H1 (cell line): ENCODE measurements at regions not wholly inside any gene's neighbourhood (a gene's known extent, or its start where the extent isn't known, plus 50 kb on each side); places are given as distances from the start of the nearest gene placed in this dataset.

Source experiments
- CTCF ChIA-PET: fragments of 300-600 bp; sonication (Branson Sonifier 250); formaldehyde crosslinking; loops from one replicate; lab custom pipeline; 2021; ENCODE audit not compliant: partially characterized antibody; lab: Charles Lee
- POLR2A ChIA-PET: fragments of 300-600 bp; sonication (Branson Sonifier 250); formaldehyde crosslinking; loops from one replicate; lab custom pipeline; 2021; ENCODE audit warnings: inconsistent platforms; ENCODE audit not compliant: partially characterized antibody; lab: Charles Lee
- DNase-seq, 2 experiments: peaks; one replicate each; pipeline versions ENCODE4 v3.0.0 to v3.0.0-alpha.2; 2010 to 2022; ENCODE audit warnings: low spot score in 2 of 2, low read depth in 1 of 2, mixed read lengths in 1 of 2
- FAIRE-seq: peaks from 2 replicates; lab custom pipeline; 2011; peaks lifted over from hg19 to GRCh38; lab: Jason Lieb, UNC
- H2AFZ ChIP-seq: 2 replicates; pipeline ENCODE4 v1.8.1; 2012; ENCODE audit warnings: low read length, inconsistent platforms
- H2AK5ac ChIP-seq: 2 replicates; pipeline ENCODE4 v1.6.1; 2013; ENCODE audit warnings: low read depth, low read length
- H2BK120ac ChIP-seq: replicated peaks from 2 replicates; pipeline ENCODE3; 2013; ENCODE audit warnings: low read depth, low read length, inconsistent platforms
- H2BK12ac ChIP-seq: 2 replicates; pipeline ENCODE4 v1.6.1; 2013; ENCODE audit warnings: low read depth, low read length
- H2BK15ac ChIP-seq: 2 replicates; pipeline ENCODE4 v1.6.1; 2013; ENCODE audit warnings: low read length
- H2BK20ac ChIP-seq: 2 replicates; pipeline ENCODE4 v1.6.1; 2013; ENCODE audit warnings: low read length
- H2BK5ac ChIP-seq: 2 replicates; pipeline ENCODE4 v1.6.1; 2013; ENCODE audit warnings: low read depth, low read length
- H3K14ac ChIP-seq: 2 replicates; pipeline ENCODE4 v1.6.1; 2013; ENCODE audit warnings: inconsistent platforms; ENCODE audit not compliant: insufficient read length
- H3K18ac ChIP-seq: 2 replicates; pipeline ENCODE4 v1.6.1; 2013; ENCODE audit warnings: low read length; ENCODE audit errors: extremely low read depth
- H3K23ac ChIP-seq: 2 replicates; pipeline ENCODE4 v1.6.1; 2013; ENCODE audit warnings: inconsistent platforms; ENCODE audit not compliant: insufficient read length
- H3K23me2 ChIP-seq: 2 replicates; pipeline ENCODE4 v1.6.1; 2013; ENCODE audit warnings: low read depth, low read length
- H3K27ac ChIP-seq: 2 replicates; pipeline ENCODE4 v1.6.1; 2011; ENCODE audit warnings: low read depth, low read length, inconsistent platforms
- H3K27me3 ChIP-seq, 4 experiments: replicated peaks in 1 of 4; 1 replicate in 1 of 4; 2 replicates in 3 of 4; pipeline versions ENCODE4 v1.6.1 to v1.8.1; 2011 to 2013; ENCODE audit warnings: low read length in 3 of 4, mild to moderate bottlenecking in 3 of 4, inconsistent platforms in 2 of 4, mixed read lengths in 2 of 4, moderate library complexity in 1 of 4; ENCODE audit not compliant: control insufficient read depth in 3 of 4, insufficient read depth in 3 of 4; ENCODE audit errors: extremely low read depth in 1 of 4
- H3K36me3 ChIP-seq, 4 experiments: 2 replicates each; pipeline versions ENCODE4 v1.6.1 to v1.8.1; 2011 to 2013; ENCODE audit warnings: mild to moderate bottlenecking in 4 of 4, low read length in 3 of 4, moderate library complexity in 2 of 4, control low read depth in 1 of 4, inconsistent platforms in 1 of 4; ENCODE audit not compliant: insufficient read depth in 4 of 4, control insufficient read depth in 2 of 4
- H3K4ac ChIP-seq: replicated peaks from 2 replicates; pipeline ENCODE3; 2013; ENCODE audit warnings: low read length, low read depth, mixed read lengths, inconsistent platforms; ENCODE audit not compliant: insufficient read length
- H3K4me1 ChIP-seq, 4 experiments: replicated peaks in 1 of 4; 1 replicate in 1 of 4; 2 replicates in 3 of 4; pipeline versions ENCODE4 v1.6.1 to v1.8.1; 2011 to 2013; ENCODE audit warnings: low read length in 3 of 4, inconsistent platforms in 2 of 4, mixed read lengths in 1 of 4; ENCODE audit not compliant: insufficient read depth in 4 of 4, control insufficient read depth in 3 of 4
- H3K4me2 ChIP-seq, 2 experiments: 2 replicates each; pipeline versions ENCODE4 v1.6.1 to v1.8.1; 2011 to 2013; ENCODE audit warnings: low read depth in 2 of 2, low read length in 2 of 2, control low read depth in 1 of 2, inconsistent platforms in 1 of 2, mild to moderate bottlenecking in 1 of 2; ENCODE audit not compliant: insufficient read depth in 1 of 2
- H3K4me3 ChIP-seq, 4 experiments: fragments of 200-600, 300-600 bp in 1 of 4; sonication (generic), shearing (Covaris generic), sonication (Bioruptor Twin) in 1 of 4; 2 replicates each; pipeline versions ENCODE4 v1.5.1 to v1.8.1; 2011 to 2016; ENCODE audit warnings: low read length in 4 of 4, low read depth in 3 of 4, control low read depth in 2 of 4, inconsistent platforms in 2 of 4, mild to moderate bottlenecking in 2 of 4, mixed read lengths in 1 of 4, moderate library complexity in 1 of 4; ENCODE audit not compliant: insufficient read depth in 2 of 4; ENCODE audit errors: extremely low read depth in 1 of 4
- H3K56ac ChIP-seq: replicated peaks from 2 replicates; pipeline ENCODE3; 2013; ENCODE audit warnings: low read depth, mild to moderate bottlenecking, mixed read lengths, low read length, inconsistent platforms; ENCODE audit not compliant: insufficient read length
- H3K79me1 ChIP-seq: 2 replicates; pipeline ENCODE4 v1.6.1; 2013; ENCODE audit warnings: low read depth, low read length, control low read depth
- H3K79me2 ChIP-seq, 2 experiments: 2 replicates each; pipeline versions ENCODE4 v1.6.1 to v1.8.1; 2012 to 2013; ENCODE audit warnings: low read length in 2 of 2, mild to moderate bottlenecking in 2 of 2, inconsistent platforms in 1 of 2; ENCODE audit not compliant: insufficient read depth in 2 of 2, control insufficient read depth in 1 of 2
- H3K9ac ChIP-seq, 4 experiments: replicated peaks in 1 of 4; 1 replicate in 1 of 4; 2 replicates in 3 of 4; pipeline versions ENCODE4 v1.6.1 to v1.8.1; 2011 to 2013; ENCODE audit warnings: low read depth in 3 of 4, low read length in 3 of 4, control low read depth in 2 of 4, mild to moderate bottlenecking in 2 of 4, moderate library complexity in 2 of 4, inconsistent platforms in 1 of 4; ENCODE audit errors: extremely low read depth in 1 of 4
- H3K9me3 ChIP-seq, 2 experiments: 2 replicates each; pipeline versions ENCODE4 v1.6.1 to v1.8.1; 2012 to 2013; ENCODE audit warnings: mild to moderate bottlenecking in 2 of 2, moderate library complexity in 2 of 2, control low read depth in 1 of 2, inconsistent platforms in 1 of 2, low read depth in 1 of 2, low read length in 1 of 2, mixed read lengths in 1 of 2; ENCODE audit not compliant: insufficient read depth in 2 of 2
- H4K20me1 ChIP-seq, 2 experiments: replicated peaks in 1 of 2; 2 replicates each; pipeline versions ENCODE3 to v1.8.1; 2011 to 2013; ENCODE audit warnings: inconsistent platforms in 2 of 2, low read length in 2 of 2, mild to moderate bottlenecking in 1 of 2; ENCODE audit not compliant: insufficient read depth in 2 of 2, control insufficient read depth in 1 of 2
- H4K5ac ChIP-seq: 2 replicates; pipeline ENCODE4 v1.6.1; 2013; ENCODE audit warnings: low read length, low read depth, mixed read lengths, inconsistent platforms; ENCODE audit not compliant: insufficient read length
- H4K8ac ChIP-seq: 2 replicates; pipeline ENCODE4 v1.8.0; 2013; ENCODE audit warnings: mild to moderate bottlenecking, moderate library complexity, low read length, inconsistent platforms; ENCODE audit not compliant: insufficient read depth; ENCODE audit errors: extremely low read depth
- H4K91ac ChIP-seq: replicated peaks from 2 replicates; pipeline ENCODE3; 2013; ENCODE audit warnings: low read length, mixed read lengths, inconsistent platforms; ENCODE audit not compliant: insufficient read length
- BACH1 ChIP-seq: IDR thresholded peaks from 2 replicates; pipeline ENCODE4 v1.6.1; 2012; ENCODE audit warnings: low read length, improper control_type of control experiment
- CHD2 ChIP-seq: IDR thresholded peaks from 2 replicates; pipeline ENCODE4 v1.6.1; 2012; ENCODE audit warnings: low read length, improper control_type of control experiment
- HDAC6 ChIP-seq: IDR thresholded peaks from one replicate; pipeline ENCODE4 v1.7.1; 2012; ENCODE audit warnings: low read depth, mild to moderate bottlenecking, inconsistent platforms, low read length, moderate library complexity
- MAFK ChIP-seq: IDR thresholded peaks from 2 replicates; pipeline ENCODE4 v1.6.1; 2012; ENCODE audit warnings: low read depth, mild to moderate bottlenecking, improper control_type of control experiment, low read length
- NRF1 ChIP-seq: IDR thresholded peaks from 2 replicates; pipeline ENCODE4 v1.6.1; 2011; ENCODE audit warnings: mild to moderate bottlenecking, low read depth, low read length, improper control_type of control experiment
- PHF8 ChIP-seq: fragments of 200-600 bp; sonication (generic); conservative IDR thresholded peaks from 2 replicates; pipeline ENCODE4 v1.7.1; 2012; ENCODE audit warnings: low read depth, mild to moderate bottlenecking, inconsistent platforms, low read length, moderate library complexity
- POU5F1 ChIP-seq: IDR thresholded peaks from 2 replicates; pipeline ENCODE4 v1.6.1; 2011; ENCODE audit warnings: low read depth, mild to moderate bottlenecking, low read length, moderate library complexity
- SRF ChIP-seq: IDR thresholded peaks from 2 replicates; pipeline ENCODE4 v1.6.1; 2011; ENCODE audit warnings: mild to moderate bottlenecking, low read depth, low read length, moderate library complexity
- WGBS, 2 experiments: shearing (Covaris generic) in 1 of 2; methylation state at CpG; one replicate each; pipeline versions ENCODE4 v1.1.6 to v1.1.7; 2013 to 2015; ENCODE audit warnings: low lambda C conversion rate in 2 of 2, mixed read lengths in 2 of 2, inconsistent platforms in 1 of 2, low coverage in 1 of 2, missing lambda C conversion rate in 1 of 2; ENCODE audit not compliant: insufficient replicate concordance in 2 of 2, insufficient coverage in 1 of 2, insufficient read length in 1 of 2; ENCODE audit errors: extremely low coverage in 1 of 2, missing lambda C conversion rate in 1 of 2; 5-methylcytosine and 5-hydroxymethylcytosine counted together

GRCh38 chr1:229169399-229169798 is 101.5 kb upstream of the RAB4A start:
- Histone ChIP-seq H3K79me2 (no peaks in the 10 kb centered on the region), H3K4ac (no peak overlapping the region), H3K36me3 (no peaks in the 10 kb centered on the region), H4K5ac (no peak overlapping the region), H3K27ac (no peak overlapping the region), H3K79me1 (no peaks in the 10 kb centered on the region), H2BK15ac (no peak overlapping the region), H2AK5ac (no peak overlapping the region), H2AFZ (no peak overlapping the region), H3K4me2 (no peak overlapping the region), H3K9ac (no peak overlapping the region), H2BK5ac (no peak overlapping the region), H4K20me1 (no peaks in the 10 kb centered on the region), H3K23ac (no peak overlapping the region), H3K9me3 (no peaks in the 10 kb centered on the region), H2BK12ac (no peak overlapping the region), H3K18ac (no peak overlapping the region), H2BK20ac (no peak overlapping the region), H3K14ac (no peak overlapping the region), H2BK120ac (no peak overlapping the region), H3K56ac (no peak overlapping the region), H3K23me2 (no peaks in the 10 kb centered on the region), H4K91ac (no peak overlapping the region), H3K27me3 (no peaks in the 10 kb centered on the region), H4K8ac (no peak overlapping the region), H3K4me3 (no peak overlapping the region), H3K4me1 (peaks cover 0 to 5% (median 4%) of the 10 kb centered on the region in 4 experiments; a peak in 4 of 7 replicates)
- POLR2A ChIA-PET, result no interaction called here
- DNase-seq (no peak), FAIRE-seq (no peak)
- 85% methylated on average over 1 of the region's 1 CpG; no CpG with 5 or more reads in 1 of the 2 experiments for WGBS, 2 experiments
- CTCF ChIA-PET, result interaction anchor here (0.7 kb wide), 1 partner anchor 24 kb away, joined by 3 read pairs; no protein-coding TSS in a partner anchor
- TF ChIP-seq CHD2 (no peak), SRF (no peak), BACH1 (no peak), NRF1 (no peak), PHF8 (no peak), MAFK (no peak), HDAC6 (no peak), POU5F1 (no peak)
